ENCODE measurements at regions not wholly inside any gene's neighbourhood (a gene's known extent, or its start where the extent isn't known, plus 50 kb on each side); places are given as distances from the start of the nearest gene placed in this dataset.

- Histone ChIP-seq H3K36me3 (ENCODE audit: control insufficient read depth in 2 of 3, insufficient read depth in 3 of 3, low read length in 3 of 3) (no peaks in the 10 kb centered on the region), H3K4me3 (ENCODE audit: low read length) (no peak overlapping the region), H3K4me1 (ENCODE audit: control insufficient read depth in 2 of 2, insufficient read depth in 2 of 2, low read length in 2 of 2) (peaks cover 0 to 9% of the 10 kb centered on the region in 2 donors), H3K27ac (ENCODE audit: low read depth, low read length) (no peak overlapping the region), H3K9me3 (ENCODE audit: control insufficient read depth in 2 of 3, low read length in 3 of 3) (no peaks in the 10 kb centered on the region), H3K27me3 (ENCODE audit: control insufficient read depth in 2 of 2, insufficient read depth in 2 of 2, low read length in 2 of 2) (no peaks in the 10 kb centered on the region)
- Mint-ChIP-seq H3K4me1 (peaks cover 12 to 37% (median 17%) of the 10 kb centered on the region in 7 donors), H3K27me3 (peaks cover 0 to 3% (median 0%) of the 10 kb centered on the region in 5 donors), H3K4me3 (no peak overlapping the region), H3K27ac (peak overlapping the region in 1 of 9 donors; percentile 1), H3K9me3 (peaks cover 0 to 5% (median 0%) of the 10 kb centered on the region in 11 donors), H3K36me3 (peaks cover 0 to 1% (median 0%) of the 10 kb centered on the region in 5 donors)
- ChIA-PET POLR2A (interaction anchor here (0.7 to 1.5 kb wide), 6 partner anchors 22 to 100 kb away, joined by 3 to 4 read pairs (median 3); no protein-coding TSS in a partner anchor), CTCF (no interaction called here)
- intact Hi-C loops (cut with micrococcal nuclease) = no loop called here
- DNase-seq = no peak
- no peak for ATAC-seq
Observed at GRCh38 chr1:234701737-234702341, 91.9 kb upstream of the IRF2BP2 start.

GRCh38 chr1:234699795-234700665 lies 90.1 kb upstream of the IRF2BP2 start:
- no peak overlapping the region for H3K4me3 ChIP-seq (ENCODE audit: low read length)
- H3K4me1 ChIP-seq (ENCODE audit: control insufficient read depth in 2 of 2, insufficient read depth in 2 of 2, low read length in 2 of 2) = no peaks in the 10 kb centered on the region
- ChIA-PET POLR2A (interaction anchor here (0.6 to 0.8 kb wide), 2 partner anchors 40 to 87 kb away, joined by 3 read pairs; no protein-coding TSS in a partner anchor), CTCF (no interaction called here)
- ATAC-seq (peak; percentile 53), DNase-seq (no peak)
- H3K27ac Mint-ChIP-seq = peak overlapping the region in 1 of 9 donors; percentile 18
- H3K4me1 Mint-ChIP-seq = peaks cover 3 to 24% (median 5%) of the 10 kb centered on the region in 7 donors
- H3K36me3 ChIP-seq (ENCODE audit: control insufficient read depth in 2 of 3, insufficient read depth in 3 of 3, low read length in 3 of 3) = no peaks in the 10 kb centered on the region
- peaks cover 0 to 5% (median 0%) of the 10 kb centered on the region in 11 donors for H3K9me3 Mint-ChIP-seq
- intact Hi-C loops (cut with micrococcal nuclease) = no loop called here
- H3K27me3 Mint-ChIP-seq = peaks cover 0 to 3% (median 0%) of the 10 kb centered on the region in 5 donors
- no peaks in the 10 kb centered on the region for H3K9me3 ChIP-seq (ENCODE audit: control insufficient read depth in 2 of 3, low read length in 3 of 3)
- peaks cover 0 to 1% (median 0%) of the 10 kb centered on the region in 5 donors for H3K36me3 Mint-ChIP-seq
- H3K4me3 Mint-ChIP-seq = no peak overlapping the region
- no peak overlapping the region for H3K27ac ChIP-seq (ENCODE audit: low read depth, low read length)
- no peaks in the 10 kb centered on the region for H3K27me3 ChIP-seq (ENCODE audit: control insufficient read depth in 2 of 2, insufficient read depth in 2 of 2, low read length in 2 of 2)

GRCh38 chr1:234698686-234699085 lies 88.7 kb upstream of the IRF2BP2 start:
- Histone ChIP-seq H3K36me3 (ENCODE audit: control insufficient read depth in 2 of 3, insufficient read depth in 3 of 3, low read length in 3 of 3) (no peaks in the 10 kb centered on the region), H3K9me3 (ENCODE audit: control insufficient read depth in 2 of 3, low read length in 3 of 3) (no peaks in the 10 kb centered on the region), H3K4me1 (ENCODE audit: control insufficient read depth in 2 of 2, insufficient read depth in 2 of 2, low read length in 2 of 2) (no peaks in the 10 kb centered on the region), H3K27ac (ENCODE audit: low read depth, low read length) (no peak overlapping the region), H3K4me3 (ENCODE audit: low read length) (no peak overlapping the region), H3K27me3 (ENCODE audit: control insufficient read depth in 2 of 2, insufficient read depth in 2 of 2, low read length in 2 of 2) (no peaks in the 10 kb centered on the region)
- POLR2A ChIA-PET = no interaction called here
- no peak overlapping the region for H3K27ac Mint-ChIP-seq
- peaks cover 0 to 3% (median 0%) of the 10 kb centered on the region in 5 donors for H3K27me3 Mint-ChIP-seq
- peaks cover 0 to 1% (median 0%) of the 10 kb centered on the region in 5 donors for H3K36me3 Mint-ChIP-seq
- H3K4me1 Mint-ChIP-seq = peaks cover 0 to 14% (median 0%) of the 10 kb centered on the region in 7 donors
- ATAC-seq (no peak), DNase-seq (no peak)
- CTCF ChIA-PET = no interaction called here
- no peaks in the 10 kb centered on the region for H3K9me3 Mint-ChIP-seq
- intact Hi-C loops (cut with micrococcal nuclease) = no loop called here
- no peak overlapping the region for H3K4me3 Mint-ChIP-seq

- CTCF ChIA-PET = no interaction called here
- no peak overlapping the region for H3K4me3 Mint-ChIP-seq
- H3K27me3 Mint-ChIP-seq = peaks cover 0 to 3% (median 0%) of the 10 kb centered on the region in 5 donors
- Histone ChIP-seq H3K9me3 (ENCODE audit: control insufficient read depth in 2 of 3, low read length in 3 of 3) (no peaks in the 10 kb centered on the region), H3K36me3 (ENCODE audit: control insufficient read depth in 2 of 3, insufficient read depth in 3 of 3, low read length in 3 of 3) (no peaks in the 10 kb centered on the region), H3K27me3 (ENCODE audit: control insufficient read depth in 2 of 2, insufficient read depth in 2 of 2, low read length in 2 of 2) (no peaks in the 10 kb centered on the region), H3K4me3 (ENCODE audit: low read length) (no peak overlapping the region), H3K4me1 (ENCODE audit: control insufficient read depth in 2 of 2, insufficient read depth in 2 of 2, low read length in 2 of 2) (no peaks in the 10 kb centered on the region), H3K27ac (ENCODE audit: low read depth, low read length) (no peak overlapping the region)
- POLR2A ChIA-PET = no interaction called here
- H3K36me3 Mint-ChIP-seq = peaks cover 0 to 1% (median 0%) of the 10 kb centered on the region in 5 donors
- peaks cover 0 to 8% (median 0%) of the 10 kb centered on the region in 7 donors for H3K4me1 Mint-ChIP-seq
- H3K9me3 Mint-ChIP-seq = no peaks in the 10 kb centered on the region
- H3K27ac Mint-ChIP-seq = peak overlapping the region in 1 of 9 donors; percentile 1
- ATAC-seq (no peak), DNase-seq (no peak)
- intact Hi-C loops (cut with micrococcal nuclease) = no loop called here
Observed at GRCh38 chr1:234697741-234698140, 87.8 kb upstream of the IRF2BP2 start.

GRCh38 chr1:234697015-234697414 lies 87.0 kb upstream of the IRF2BP2 start:
- Mint-ChIP-seq H3K27me3 (peaks cover 0 to 3% (median 0%) of the 10 kb centered on the region in 5 donors), H3K9me3 (no peaks in the 10 kb centered on the region), H3K4me1 (peaks cover 0 to 8% (median 2%) of the 10 kb centered on the region in 7 donors), H3K4me3 (no peak overlapping the region), H3K36me3 (peaks cover 0 to 1% (median 0%) of the 10 kb centered on the region in 5 donors), H3K27ac (no peak overlapping the region)
- POLR2A ChIA-PET = no interaction called here
- H3K27me3 ChIP-seq (ENCODE audit: control insufficient read depth in 2 of 2, insufficient read depth in 2 of 2, low read length in 2 of 2) = no peaks in the 10 kb centered on the region
- no peak overlapping the region for H3K27ac ChIP-seq (ENCODE audit: low read depth, low read length)
- ATAC-seq (no peak), DNase-seq (no peak)
- CTCF ChIA-PET = no interaction called here
- H3K9me3 ChIP-seq (ENCODE audit: control insufficient read depth in 2 of 3, low read length in 3 of 3) = no peaks in the 10 kb centered on the region
- H3K4me1 ChIP-seq (ENCODE audit: control insufficient read depth in 2 of 2, insufficient read depth in 2 of 2, low read length in 2 of 2) = no peaks in the 10 kb centered on the region
- intact Hi-C loops (cut with micrococcal nuclease) = no loop called here
- no peak overlapping the region for H3K4me3 ChIP-seq (ENCODE audit: low read length)
- no peaks in the 10 kb centered on the region for H3K36me3 ChIP-seq (ENCODE audit: control insufficient read depth in 2 of 3, insufficient read depth in 3 of 3, low read length in 3 of 3)

- H3K27me3 ChIP-seq (ENCODE audit: control insufficient read depth in 2 of 2, insufficient read depth in 2 of 2, low read length in 2 of 2) = no peaks in the 10 kb centered on the region
- Mint-ChIP-seq H3K36me3 (peaks cover 0 to 1% (median 0%) of the 10 kb centered on the region in 5 donors), H3K4me1 (peaks cover 4 to 8% (median 5%) of the 10 kb centered on the region in 7 donors), H3K4me3 (no peak overlapping the region), H3K9me3 (no peaks in the 10 kb centered on the region), H3K27me3 (peaks cover 0 to 3% (median 0%) of the 10 kb centered on the region in 5 donors), H3K27ac (peak overlapping the region in 1 of 9 donors; percentile 42)
- no peak overlapping the region for H3K4me3 ChIP-seq (ENCODE audit: low read length)
- no peak overlapping the region for H3K27ac ChIP-seq (ENCODE audit: low read depth, low read length)
- intact Hi-C loops (cut with micrococcal nuclease) = no loop called here
- no peaks in the 10 kb centered on the region for H3K9me3 ChIP-seq (ENCODE audit: control insufficient read depth in 2 of 3, low read length in 3 of 3)
- POLR2A ChIA-PET = no interaction called here
- H3K36me3 ChIP-seq (ENCODE audit: control insufficient read depth in 2 of 3, insufficient read depth in 3 of 3, low read length in 3 of 3) = no peaks in the 10 kb centered on the region
- no peak for ATAC-seq
- H3K4me1 ChIP-seq (ENCODE audit: control insufficient read depth in 2 of 2, insufficient read depth in 2 of 2, low read length in 2 of 2) = no peaks in the 10 kb centered on the region
- CTCF ChIA-PET = no interaction called here
- no peak for DNase-seq
Observed at GRCh38 chr1:234696148-234696576, 86.2 kb upstream of the IRF2BP2 start.
